Caki2 (cell line): ENCODE measurements at regions not wholly inside any gene's neighbourhood (a gene's known extent, or its start where the extent isn't known, plus 50 kb on each side); places are given as distances from the start of the nearest gene placed in this dataset.
A peak's percentile ranks its signal among the peaks of the same experiment; 100 is the strongest.
"Not testable (repeated sequence)": the region's sequence is repeated elsewhere in the genome, so short reads cannot be mapped to it uniquely, and the experiment has no call there.

Experiments used
- DNase-seq: peaks from one replicate; pipeline ENCODE4 v3.0.0-alpha.2; 2015; ENCODE audit warnings: low read depth
- in situ Hi-C: cut with HindIII; loops from 2 replicates; pipeline ENCODE4 v1.10.0; 2016; ENCODE audit warnings: low sequenced_read_pairs, low pct_unique_long_range_greater_than_20kb, mixed read lengths

- in situ Hi-C loops = no loop called here
- no peak for DNase-seq
Observed at GRCh38 chr1:185562461-185563359, 171.5 kb upstream of the HMCN1 start.

- DNase-seq = no peak
- in situ Hi-C loops = no loop called here
Observed at GRCh38 chr1:185561629-185562028, 172.6 kb upstream of the HMCN1 start.

- DNase-seq = no peak
- in situ Hi-C loops = no loop called here
Observed at GRCh38 chr1:185560760-185561159, 173.4 kb upstream of the HMCN1 start.

DNA sequence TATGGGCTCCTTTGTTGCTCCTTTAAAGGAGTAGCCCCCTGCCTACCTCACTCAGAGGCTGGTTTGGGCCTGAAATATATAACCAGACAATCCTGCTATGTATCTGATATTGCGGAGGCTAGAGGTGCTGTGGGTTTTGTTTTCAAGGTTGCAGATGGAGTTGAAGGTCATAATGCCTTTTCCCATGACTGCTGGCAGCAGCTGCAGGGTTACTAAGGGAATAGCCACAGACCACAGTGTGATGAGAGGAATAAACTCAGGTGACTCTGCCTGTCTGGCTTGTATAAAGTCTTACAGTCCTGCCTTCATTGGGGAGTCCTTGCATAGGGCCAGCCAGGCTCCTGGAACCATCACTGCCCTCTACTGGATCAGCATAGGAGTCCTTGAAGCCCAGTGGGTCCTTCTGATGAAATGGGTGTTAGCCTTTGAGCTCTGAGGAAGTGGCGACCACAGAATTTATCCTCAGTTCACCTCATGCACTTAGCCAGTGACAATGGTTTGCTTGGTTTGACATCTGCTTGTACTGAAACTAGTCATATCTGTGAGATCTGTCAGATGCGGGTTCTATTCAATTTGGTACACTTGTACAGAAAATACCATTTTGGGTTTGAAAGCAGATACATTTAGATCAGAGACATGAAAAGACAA, 174.4 kb upstream of the HMCN1 start:
- peak; percentile 28 for DNase-seq
- in situ Hi-C loops = no loop called here

DNA sequence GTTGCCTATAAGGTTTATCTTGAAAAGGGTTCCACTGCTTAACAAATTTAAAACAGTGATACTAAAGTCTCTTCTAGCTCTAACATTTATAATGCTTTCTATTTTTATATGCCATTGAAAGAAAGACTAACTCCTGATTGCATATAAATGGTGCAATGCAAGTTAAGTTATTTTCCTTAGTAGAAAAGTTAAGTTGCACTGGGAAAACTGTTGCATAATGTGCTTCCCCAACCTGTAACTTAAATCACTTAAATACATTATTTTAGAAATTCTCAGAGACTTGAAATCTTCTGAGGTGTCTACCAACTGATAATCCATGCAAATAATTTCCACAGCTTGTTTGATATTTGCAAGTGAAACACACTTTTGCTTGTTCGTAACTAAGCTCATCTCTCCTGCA, 175.0 kb upstream of the HMCN1 start:
- DNase-seq = no peak
- in situ Hi-C loops = no loop called here

- in situ Hi-C loops = no loop called here
- no peak for DNase-seq
Observed at GRCh38 chr1:185556561-185556960, 177.6 kb upstream of the HMCN1 start.

DNA sequence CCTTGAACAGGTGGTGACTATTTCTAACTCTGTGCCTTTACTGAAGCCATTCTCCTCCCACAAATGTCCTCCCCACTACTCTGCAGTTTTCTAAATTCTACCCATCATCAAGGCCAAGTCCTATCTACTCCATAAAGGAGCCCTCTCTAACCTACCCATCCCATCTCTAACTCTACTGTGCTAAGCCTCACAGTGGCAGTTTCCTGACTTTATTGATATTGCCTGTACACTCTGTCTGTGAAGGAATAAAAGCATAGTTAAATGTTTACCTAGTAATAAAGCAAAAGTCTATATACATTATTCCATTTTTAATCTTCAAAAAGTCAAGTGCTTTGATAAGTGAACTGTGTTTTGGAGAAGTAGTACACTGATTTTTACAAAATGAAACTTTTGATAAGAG, 178.4 kb upstream of the HMCN1 start:
- in situ Hi-C loops = no loop called here
- no peak for DNase-seq

- no peak for DNase-seq
- in situ Hi-C loops = no loop called here
Observed at GRCh38 chr1:185551008-185551407, 183.2 kb upstream of the HMCN1 start.

- no peak for DNase-seq
- in situ Hi-C loops = no loop called here
Observed at GRCh38 chr1:185549906-185550305, 184.3 kb upstream of the HMCN1 start.

DNA sequence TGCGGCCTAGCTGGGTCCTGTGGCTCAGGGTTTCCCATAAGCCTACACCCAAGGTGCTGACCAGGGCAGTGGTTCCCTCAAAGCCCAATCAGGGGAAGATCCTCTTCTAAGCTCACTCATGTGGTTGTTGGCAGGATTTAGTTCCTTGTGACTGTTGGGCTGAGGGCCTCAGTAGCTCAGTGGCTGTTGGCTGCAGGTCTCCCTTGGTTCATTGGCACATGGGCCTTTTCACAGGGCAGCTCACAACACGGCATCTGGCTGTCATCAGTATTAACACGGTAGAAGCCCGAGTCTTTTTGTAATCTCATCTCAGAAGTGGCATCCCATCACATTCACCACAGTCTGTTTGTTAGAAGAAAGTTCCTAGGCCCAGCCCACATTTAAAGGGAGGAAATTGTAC, 188.2 kb upstream of the HMCN1 start:
- in situ Hi-C loops = no loop called here
- no peak for DNase-seq

GRCh38 chr1:185541871-185542301, 192.3 kb upstream of the HMCN1 start:
- peak; percentile 61 for DNase-seq
- in situ Hi-C loops = no loop called here

GRCh38 chr1:185540295-185540694, 193.9 kb upstream of the HMCN1 start:
- in situ Hi-C loops = no loop called here
- DNase-seq = no peak

DNA sequence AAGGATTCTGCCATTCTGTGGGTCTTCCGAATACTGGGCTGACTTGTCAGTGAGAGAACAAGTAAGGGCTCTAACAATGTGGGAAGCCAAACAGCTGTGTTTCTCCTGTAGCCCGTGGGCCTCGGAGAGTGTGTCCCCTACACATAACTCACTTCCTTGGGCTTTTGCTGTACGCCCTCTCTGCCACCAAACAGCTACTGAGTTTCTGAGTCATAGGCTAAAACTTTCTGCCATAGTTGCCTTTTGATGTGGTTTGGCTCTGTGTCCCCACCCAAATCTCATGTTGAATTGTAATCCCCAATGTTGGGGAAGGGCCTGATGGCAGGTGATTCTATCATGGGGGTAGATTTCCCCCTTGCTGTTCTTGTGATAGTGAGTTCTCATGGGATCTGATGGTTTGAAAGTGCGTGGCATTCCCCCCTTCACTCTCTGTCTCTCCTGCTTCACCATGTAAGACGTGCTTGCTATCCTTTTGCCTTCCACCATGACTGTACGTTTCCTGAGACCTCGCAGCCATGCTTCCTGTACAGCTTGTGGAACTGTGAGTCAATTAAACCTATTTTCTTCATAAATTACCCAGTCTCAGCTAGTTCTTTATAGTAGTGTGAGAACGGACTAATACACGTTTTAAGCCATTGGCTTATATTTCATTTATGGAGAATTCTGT, 194.8 kb upstream of the HMCN1 start:
- DNase-seq = no peak
- in situ Hi-C loops = no loop called here

GRCh38 chr1:185538309-185538898, 195.8 kb upstream of the HMCN1 start:
- DNase-seq, in situ Hi-C loops: not testable (repeated sequence)

GRCh38 chr1:185537596-185537995, 196.6 kb upstream of the HMCN1 start:
- DNase-seq = no peak
- in situ Hi-C loops = no loop called here

GRCh38 chr1:185536165-185536920, 197.8 kb upstream of the HMCN1 start:
- in situ Hi-C loops = no loop called here
- no peak for DNase-seq

GRCh38 chr1:185535621-185536020, 198.6 kb upstream of the HMCN1 start:
- in situ Hi-C loops = no loop called here
- DNase-seq = no peak

DNA sequence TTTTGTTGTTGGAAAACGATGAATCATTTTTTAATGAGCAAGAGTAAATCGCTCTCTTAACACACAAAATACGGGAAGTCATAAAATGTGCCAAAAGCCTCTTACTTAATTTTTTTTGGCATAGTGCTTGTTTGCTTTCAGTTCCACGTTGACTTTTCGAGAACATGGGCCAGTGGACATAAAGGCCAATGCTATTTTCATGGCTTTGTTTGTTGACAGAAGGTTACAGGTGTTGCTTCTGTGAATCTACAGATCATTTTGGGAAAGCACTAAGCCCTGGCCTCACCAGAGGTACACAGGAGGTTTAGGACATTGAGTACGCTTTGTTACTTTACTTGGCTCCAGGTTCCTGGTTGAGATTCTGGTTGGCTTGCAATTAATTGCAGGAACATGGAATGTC, 199.4 kb upstream of the HMCN1 start:
- DNase-seq = no peak
- in situ Hi-C loops = no loop called here
